CD14-positive monocyte (primary cell): ENCODE measurements at regions not wholly inside any gene's neighbourhood (a gene's known extent, or its start where the extent isn't known, plus 50 kb on each side); places are given as distances from the start of the nearest gene placed in this dataset.
"Not testable (repeated sequence)": the region's sequence is repeated elsewhere in the genome, so short reads cannot be mapped to it uniquely, and the experiment has no call there.

Experiments
- DNase-seq, 3 donors: peaks; one replicate each; pipeline ENCODE4 v3.0.0-alpha.2; 2011 to 2022
- H2AFZ ChIP-seq: 2 replicates; pipeline ENCODE4 v1.6.0; 2012; ENCODE audit warnings: mild to moderate bottlenecking, low read depth, low read length, inconsistent platforms; ENCODE audit not compliant: insufficient read depth, poor library complexity, severe bottlenecking
- H3K27ac ChIP-seq, 2 donors: 1 replicate in 1 of 2; 2 replicates in 1 of 2; pipeline ENCODE4 v1.5.1; 2012 to 2013; ENCODE audit warnings: low read length in 2 of 2, control low read depth in 1 of 2, inconsistent platforms in 1 of 2, low read depth in 1 of 2, mild to moderate bottlenecking in 1 of 2
- H3K27me3 ChIP-seq, 2 donors: one replicate each; pipeline versions ENCODE4 v1.6.0 to v1.6.1; 2011 to 2013; ENCODE audit warnings: low read length in 2 of 2; ENCODE audit not compliant: control insufficient read depth in 2 of 2, insufficient read depth in 2 of 2
- H3K36me3 ChIP-seq, 2 donors: replicated peaks in 1 of 2; 1 replicate in 1 of 2; 2 replicates in 1 of 2; pipeline versions ENCODE4 v1.5.1 to v1.6.1; 2012 to 2013; ENCODE audit warnings: low read length in 2 of 2, control low read depth in 1 of 2, inconsistent platforms in 1 of 2, mild to moderate bottlenecking in 1 of 2; ENCODE audit not compliant: insufficient read depth in 2 of 2, control insufficient read depth in 1 of 2
- H3K4me1 ChIP-seq, 2 donors: 1 replicate in 1 of 2; 2 replicates in 1 of 2; pipeline versions ENCODE4 v1.5.1 to v1.6.1; 2012 to 2013; ENCODE audit warnings: low read length in 2 of 2, control low read depth in 1 of 2, inconsistent platforms in 1 of 2, mild to moderate bottlenecking in 1 of 2, moderate library complexity in 1 of 2; ENCODE audit not compliant: insufficient read depth in 2 of 2, control insufficient read depth in 1 of 2
- H3K4me2 ChIP-seq: replicated peaks from 2 replicates; pipeline ENCODE3; 2012; ENCODE audit warnings: low read length, moderate library complexity, mild to moderate bottlenecking; ENCODE audit not compliant: poor library complexity, severe bottlenecking; ENCODE audit errors: extremely low read depth
- H3K4me3 ChIP-seq, 3 experiments: fragments of 200-600 bp in 1 of 3; sonication (generic) in 1 of 3; replicated peaks in 1 of 3; 1 replicate in 2 of 3; 2 replicates in 1 of 3; pipeline ENCODE4 v1.5.1; 2011 to 2013; ENCODE audit warnings: low read length in 3 of 3, mild to moderate bottlenecking in 3 of 3, control low read depth in 2 of 3, low read depth in 2 of 3, inconsistent platforms in 1 of 3, moderate library complexity in 1 of 3
- H3K79me2 ChIP-seq: 2 replicates; pipeline ENCODE4 v1.6.0; 2012; ENCODE audit warnings: mild to moderate bottlenecking, control low read depth, inconsistent platforms, low read length, moderate library complexity; ENCODE audit not compliant: insufficient read depth
- H3K9ac ChIP-seq: 2 replicates; pipeline ENCODE4 v1.6.0; 2017; ENCODE audit warnings: low read length, mild to moderate bottlenecking; ENCODE audit not compliant: insufficient read depth, poor library complexity, severe bottlenecking
- H3K9me3 ChIP-seq, 2 donors: replicated peaks in 1 of 2; 1 replicate in 1 of 2; 2 replicates in 1 of 2; pipeline versions ENCODE4 v1.5.1 to v1.6.1; 2012 to 2013; ENCODE audit warnings: low read length in 2 of 2, control low read depth in 1 of 2; ENCODE audit not compliant: control insufficient read depth in 1 of 2, insufficient read depth in 1 of 2
- H4K20me1 ChIP-seq: 2 replicates; pipeline ENCODE4 v1.6.0; 2012; ENCODE audit warnings: mild to moderate bottlenecking, low read length, control low read depth, moderate library complexity; ENCODE audit not compliant: insufficient read depth
- H3K27ac Mint-ChIP-seq, 7 donors: one replicate each; pipeline ENCODE4 v1.8.0; 2020; ENCODE audit warnings: mild to moderate bottlenecking in 7 of 7, mixed read lengths in 7 of 7, moderate library complexity in 6 of 7, inconsistent platforms in 2 of 7
- H3K27me3 Mint-ChIP-seq, 3 donors: one replicate each; pipeline ENCODE4 v1.8.0; 2021 to 2022; ENCODE audit warnings: low read depth in 3 of 3, mild to moderate bottlenecking in 3 of 3, mixed read lengths in 3 of 3, moderate library complexity in 3 of 3, inconsistent platforms in 1 of 3
- H3K36me3 Mint-ChIP-seq, 2 donors: one replicate each; pipeline ENCODE4 v1.8.0; 2020; ENCODE audit warnings: mixed read lengths in 2 of 2, inconsistent platforms in 1 of 2, mild to moderate bottlenecking in 1 of 2
- H3K4me1 Mint-ChIP-seq: one replicate; pipeline ENCODE4 v1.8.0; 2020; ENCODE audit warnings: mild to moderate bottlenecking, mixed read lengths
- H3K4me3 Mint-ChIP-seq, 2 donors: one replicate each; pipeline ENCODE4 v1.8.0; 2020; ENCODE audit warnings: mild to moderate bottlenecking in 2 of 2, mixed read lengths in 2 of 2, moderate library complexity in 1 of 2
- H3K9me3 Mint-ChIP-seq, 7 donors: one replicate each; pipeline ENCODE4 v1.8.0; 2020 to 2022; ENCODE audit warnings: mixed read lengths in 7 of 7, mild to moderate bottlenecking in 6 of 7, moderate library complexity in 6 of 7, inconsistent platforms in 2 of 7
- CTCF ChIP-seq: fragments of 200-600 bp; IDR thresholded peaks from one replicate; pipeline ENCODE4 v1.8.0; 2022; ENCODE audit warnings: antibody characterized with exemption, mild to moderate bottlenecking
- WGBS: methylation state at CpG from one replicate; pipeline ENCODE4 v1.1.5; 2013; ENCODE audit warnings: missing lambda C conversion rate; ENCODE audit not compliant: insufficient coverage; 5-methylcytosine and 5-hydroxymethylcytosine counted together
- intact Hi-C, 2 donors: fragments of 100-400 bp; cut with micrococcal nuclease; formaldehyde crosslinking; loops; one replicate each; pipeline versions ENCODE4 v1.15.0 to v1.15.1; 2023

- no peaks in the 10 kb centered on the region for H3K79me2 ChIP-seq
- no peak overlapping the region for H3K27ac ChIP-seq
- H4K20me1 ChIP-seq = no peaks in the 10 kb centered on the region
- no peaks in the 10 kb centered on the region for H3K9me3 ChIP-seq
- H3K36me3 Mint-ChIP-seq = no peaks in the 10 kb centered on the region
- H3K27ac Mint-ChIP-seq = no peak overlapping the region
- H2AFZ ChIP-seq = no peak overlapping the region
- no peak for DNase-seq
- no peaks in the 10 kb centered on the region for H3K4me1 Mint-ChIP-seq
- H3K4me3 Mint-ChIP-seq = no peak overlapping the region
- WGBS = no CpG with 5 or more reads among the region's 2 CpGs
- H3K36me3 ChIP-seq = no peaks in the 10 kb centered on the region
- intact Hi-C loops = no loop called here
- H3K9ac ChIP-seq = no peak overlapping the region
- no peak for TF ChIP-seq CTCF
- H3K9me3 Mint-ChIP-seq = peaks cover 0 to 5% (median 2%) of the 10 kb centered on the region in 7 donors
- H3K4me3 ChIP-seq = no peak overlapping the region
- peaks cover 0 to 7% (median 3%) of the 10 kb centered on the region in 3 donors for H3K27me3 Mint-ChIP-seq
- H3K27me3 ChIP-seq = peaks cover 0 to 2% of the 10 kb centered on the region in 2 donors
- H3K4me2 ChIP-seq = no peak overlapping the region
- no peaks in the 10 kb centered on the region for H3K4me1 ChIP-seq
Observed at GRCh38 chrX:107360788-107361360, 88.6 kb upstream of the FRMPD3 start.

- H3K4me2 ChIP-seq, H3K27me3 Mint-ChIP-seq, H3K9me3 ChIP-seq, H3K9me3 Mint-ChIP-seq, H3K4me1 ChIP-seq, H3K27ac ChIP-seq, H3K36me3 ChIP-seq, intact Hi-C loops, H3K9ac ChIP-seq, H3K79me2 ChIP-seq, DNase-seq, H3K27me3 ChIP-seq, H3K4me3 ChIP-seq, H4K20me1 ChIP-seq, H3K4me3 Mint-ChIP-seq, H3K36me3 Mint-ChIP-seq, H3K4me1 Mint-ChIP-seq, H2AFZ ChIP-seq, H3K27ac Mint-ChIP-seq: not testable (repeated sequence)
- WGBS = no CpG with 5 or more reads among the region's 3 CpGs
Observed at GRCh38 chrX:107370185-107370584, 79.3 kb upstream of the FRMPD3 start.
